COLO668 (cell line): ENCODE measurements at regions not wholly inside any gene's neighbourhood (a gene's known extent, or its start where the extent isn't known, plus 50 kb on each side); places are given as distances from the start of the nearest gene placed in this dataset.
A peak's percentile ranks its signal among the peaks of the same experiment; 100 is the strongest.

Experiments
- DNase-seq: peaks from one replicate; lab custom pipeline; 2025; ENCODE audit not compliant: unreplicated experiment; lab: John Stamatoyannopoulos, UW

GRCh38 chr11:29373725-29374124, 643.1 kb downstream of the KCNA4 start:
- no peak for DNase-seq

DNA sequence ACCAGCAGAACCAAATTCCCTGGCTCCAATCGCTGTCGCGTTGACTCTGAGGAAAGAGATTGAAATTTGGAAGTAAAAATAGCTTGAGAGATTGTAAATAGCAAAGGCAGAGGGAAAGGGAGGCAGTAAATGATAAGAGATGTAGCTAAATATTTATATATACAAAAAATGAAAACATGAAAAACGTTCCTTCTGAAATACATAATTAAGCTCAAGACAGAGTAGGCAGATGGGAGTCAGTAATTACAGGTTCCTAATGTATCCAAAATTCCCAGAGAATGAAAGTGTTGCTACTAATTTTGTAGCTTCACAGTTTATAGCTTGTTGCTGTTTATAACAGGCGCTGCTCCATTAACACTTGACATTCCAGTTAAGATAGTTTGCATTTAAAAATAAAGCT, 648.7 kb downstream of the KCNA4 start:
- no peak for DNase-seq

DNA sequence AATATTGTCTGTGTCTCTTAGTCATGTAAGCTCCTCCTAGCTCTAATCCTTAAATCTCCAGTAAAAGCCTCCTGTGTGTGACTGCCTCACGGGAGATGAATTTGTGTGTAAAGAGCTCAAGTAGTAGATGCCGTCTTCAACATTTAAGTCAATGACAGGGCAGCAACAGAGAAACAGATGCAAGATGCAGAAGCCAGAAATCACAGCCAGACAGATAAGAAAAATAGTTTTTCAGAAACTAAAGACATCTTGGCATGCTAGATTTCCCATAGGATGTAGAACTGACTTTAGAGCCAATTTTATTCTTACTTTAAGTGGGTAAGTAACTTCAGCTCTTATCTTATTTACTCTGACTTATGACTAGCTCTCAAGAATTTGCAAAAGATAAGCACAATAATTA, 652.8 kb downstream of the KCNA4 start:
- no peak for DNase-seq

GRCh38 chr11:29361369-29361768, 655.5 kb downstream of the KCNA4 start:
- no peak for DNase-seq

GRCh38 chr11:29353833-29354232, 663.0 kb downstream of the KCNA4 start:
- DNase-seq, result no peak

GRCh38 chr11:29352273-29352795, 664.5 kb downstream of the KCNA4 start:
- DNase-seq, result no peak

- DNase-seq, result no peak
Measured at GRCh38 chr11:29351301-29351873, 665.4 kb downstream of the KCNA4 start.

- DNase-seq, result peak; percentile 53
Measured at GRCh38 chr11:29343465-29344333, 673.1 kb downstream of the KCNA4 start.

- no peak for DNase-seq
Measured at GRCh38 chr11:29336727-29337575, 679.9 kb downstream of the KCNA4 start.

DNA sequence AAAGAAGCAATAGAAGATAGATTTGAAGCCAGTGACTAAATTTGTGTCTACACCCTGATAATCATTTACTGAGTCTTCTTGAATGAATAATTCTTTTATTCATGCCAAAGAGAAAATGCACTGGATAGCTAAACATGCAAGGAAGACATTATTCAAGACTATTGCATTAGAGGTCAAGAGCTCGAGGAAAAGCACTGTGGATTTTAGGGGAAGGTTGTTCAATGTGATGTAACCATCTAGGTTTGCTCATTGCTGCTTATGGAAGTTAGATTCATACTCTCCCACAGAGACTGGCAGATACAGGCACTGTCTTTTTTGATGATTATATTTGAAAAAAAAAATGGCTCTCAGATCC, 682.1 kb downstream of the KCNA4 start:
- DNase-seq, result no peak

DNA sequence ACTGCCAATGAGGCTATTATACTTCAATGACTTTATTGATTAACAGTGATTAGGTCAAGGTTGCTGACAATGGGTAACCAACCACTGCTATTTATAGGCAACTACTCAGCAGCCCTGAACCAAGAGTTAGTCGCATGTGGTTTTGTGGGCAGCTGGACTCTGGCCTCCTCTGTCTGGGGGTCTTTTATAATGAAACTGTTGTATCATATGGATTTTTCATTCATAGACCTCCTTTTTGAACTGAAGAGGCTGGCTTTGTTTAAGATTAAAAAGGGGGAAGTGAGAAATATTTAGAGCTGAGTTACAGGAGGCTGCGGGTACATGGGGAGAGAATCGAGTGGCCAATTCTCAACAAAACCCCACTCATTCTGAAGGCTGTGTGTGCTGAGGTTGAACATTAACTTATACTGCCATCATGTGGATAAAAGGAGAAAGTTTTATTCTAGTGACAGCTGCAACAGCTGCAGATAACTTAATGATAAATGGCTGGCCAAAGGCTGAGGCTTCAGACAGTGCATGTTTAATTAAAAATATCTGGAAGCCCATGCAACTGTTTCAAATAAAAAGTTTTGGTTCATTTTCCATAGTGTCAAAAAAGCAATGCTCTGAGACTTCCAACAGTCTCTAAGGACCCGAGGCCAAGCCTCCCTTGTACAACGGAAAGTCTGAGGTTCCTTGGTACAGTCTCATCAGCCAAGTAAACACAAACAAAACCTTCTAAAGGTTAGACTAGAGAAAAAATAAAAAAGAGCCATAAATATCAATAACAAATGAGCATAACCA, 682.6 kb downstream of the KCNA4 start:
- DNase-seq, result no peak

DNA sequence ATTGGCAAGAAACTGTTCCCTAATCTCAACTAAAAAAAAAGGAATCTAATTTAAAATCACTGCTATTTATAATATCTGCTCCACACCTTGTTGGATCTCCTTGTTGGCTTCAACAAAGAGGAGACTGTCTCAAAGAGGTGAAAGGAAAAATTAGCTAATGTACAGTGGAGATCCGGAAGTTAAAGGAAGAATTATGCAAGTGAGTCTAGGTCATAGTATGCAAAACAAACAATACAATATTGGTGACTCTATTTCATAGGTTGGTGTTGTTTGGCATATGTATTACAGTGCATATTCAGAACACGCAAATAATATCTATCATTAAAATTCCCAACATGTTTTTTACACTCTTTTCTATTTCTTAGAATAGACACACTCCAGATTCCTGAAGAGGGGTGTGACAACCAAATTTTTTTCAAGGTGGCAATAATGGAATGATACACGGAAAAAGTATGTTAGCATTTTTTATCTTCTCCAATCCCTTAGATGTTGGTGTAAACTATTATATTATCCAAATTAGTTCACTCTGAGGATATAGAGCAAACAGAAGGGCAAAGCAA, 685.3 kb downstream of the KCNA4 start:
- DNase-seq, result no peak

DNA sequence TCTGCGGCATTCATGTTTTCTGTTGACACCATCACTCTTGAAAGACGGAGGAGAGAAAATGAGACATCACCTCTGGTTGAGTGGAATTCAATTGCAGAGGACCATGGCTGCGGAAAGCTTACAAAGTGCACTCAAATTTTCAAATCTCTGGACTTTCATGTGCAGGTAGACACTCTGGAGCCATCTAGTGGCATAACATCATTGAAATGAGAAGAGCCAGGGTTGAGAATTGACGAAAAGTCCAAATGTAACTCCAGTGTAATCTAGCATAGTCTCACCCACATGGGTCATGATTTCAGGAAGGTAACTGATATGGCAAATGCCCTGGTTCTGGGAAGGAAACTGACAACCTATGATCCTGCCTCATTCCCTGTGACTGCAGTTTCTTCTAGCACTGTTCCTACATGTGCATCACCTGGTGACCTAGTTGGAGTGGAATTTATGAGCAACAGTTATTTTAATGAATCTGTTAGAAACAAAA, 687.8 kb downstream of the KCNA4 start:
- DNase-seq, result peak; percentile 1

GRCh38 chr11:29327891-29328290, 688.9 kb downstream of the KCNA4 start:
- DNase-seq, result no peak

DNA sequence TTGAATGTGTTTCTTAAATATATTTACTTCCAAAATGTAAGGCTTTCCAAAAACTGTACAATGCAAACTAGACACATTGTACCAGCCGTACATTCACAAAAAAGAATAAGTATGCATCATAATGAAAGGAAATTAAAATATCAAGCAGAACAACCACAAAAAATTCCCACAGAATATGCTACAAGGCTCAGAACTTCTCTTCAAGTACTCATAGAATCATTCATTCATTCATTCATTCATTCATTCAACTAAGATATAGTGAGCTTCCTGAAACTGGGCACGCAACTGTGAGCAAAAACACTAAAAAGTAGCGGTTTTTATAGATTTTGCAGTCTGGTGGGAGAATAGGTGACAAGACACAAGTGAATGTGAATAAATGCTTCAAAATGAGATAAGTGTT, 690.1 kb downstream of the KCNA4 start:
- DNase-seq, result no peak

GRCh38 chr11:29324328-29324727, 692.5 kb downstream of the KCNA4 start:
- no peak for DNase-seq

DNA sequence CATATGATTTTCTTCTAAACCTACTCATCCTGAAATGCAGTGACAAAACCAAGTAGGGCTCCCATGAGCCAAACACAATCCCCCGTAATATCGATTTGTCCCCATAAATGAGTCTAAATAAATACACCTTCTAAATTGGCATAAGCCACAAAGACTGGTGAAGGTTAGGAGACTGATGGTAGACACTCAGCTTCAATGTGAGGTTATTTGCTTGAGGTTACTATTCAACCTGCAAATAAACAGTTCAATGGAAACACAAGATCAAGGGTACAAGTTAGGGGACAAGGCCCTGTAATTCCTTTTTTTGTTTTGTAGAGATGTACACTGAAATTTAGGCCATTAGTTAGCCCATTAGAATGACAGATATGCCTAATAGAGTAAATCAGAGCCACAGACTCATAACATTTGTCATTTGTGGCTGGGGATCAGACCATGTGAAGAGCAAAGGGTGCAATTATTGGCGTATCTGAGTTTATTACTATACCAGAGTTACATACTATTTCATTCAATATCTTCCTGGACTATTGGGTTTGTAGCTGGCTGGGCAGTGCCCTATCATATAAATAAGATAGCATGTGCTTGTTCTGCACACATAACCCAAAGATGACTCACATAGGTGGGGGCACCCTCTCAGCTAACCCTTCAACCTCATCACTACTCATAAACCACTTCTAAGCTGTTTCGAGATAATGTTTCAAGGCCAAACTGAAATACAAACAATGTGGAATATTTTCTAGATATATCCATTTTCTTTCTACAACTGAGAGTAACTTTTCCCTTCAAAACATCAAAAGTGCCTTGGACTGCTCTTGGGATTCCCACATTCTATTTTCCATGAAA, 695.3 kb downstream of the KCNA4 start:
- DNase-seq, result no peak

GRCh38 chr11:29320196-29320595, 696.6 kb downstream of the KCNA4 start:
- no peak for DNase-seq

DNA sequence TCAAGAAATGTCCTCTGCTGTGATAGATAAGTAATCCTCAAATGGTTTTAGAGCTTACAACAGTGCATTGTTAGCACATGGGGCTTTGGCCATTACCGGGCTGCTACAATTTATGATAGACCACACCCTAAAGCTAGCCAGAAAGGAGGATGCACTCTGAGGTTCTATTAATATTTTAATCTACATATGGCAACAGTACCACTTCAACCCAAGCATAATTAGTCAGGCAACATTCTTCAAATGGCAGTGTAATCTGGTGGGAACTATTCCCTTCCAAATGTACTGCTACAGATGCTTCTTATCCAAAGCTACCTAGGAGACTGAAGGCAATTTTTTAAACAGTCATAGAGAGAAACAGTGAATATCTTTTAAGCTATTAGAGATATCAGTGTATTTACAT, 697.6 kb downstream of the KCNA4 start:
- DNase-seq, result no peak
